OCI-LY3 (cell line): ENCODE measurements at regions not wholly inside any gene's neighbourhood (a gene's known extent, or its start where the extent isn't known, plus 50 kb on each side); places are given as distances from the start of the nearest gene placed in this dataset.

Source experiments
- H2AFZ ChIP-seq: fragments of 200-600, 300-600 bp; shearing (Covaris generic); 2 replicates; pipeline ENCODE4 v1.6.0; 2014; ENCODE audit warnings: antibody characterized with exemption, low read depth, low read length
- H3K27ac ChIP-seq: fragments of 200-600, 300-600 bp; sonication (generic); 2 replicates; pipeline ENCODE4 v1.5.1; 2014; ENCODE audit warnings: mild to moderate bottlenecking, low read length, moderate library complexity, mixed read lengths
- H3K27me3 ChIP-seq: fragments of 200-600, 300-600 bp; sonication (generic); 2 replicates; pipeline ENCODE4 v1.6.1; 2014; ENCODE audit warnings: low read depth, low read length, mixed read lengths
- H3K36me3 ChIP-seq: fragments of 200-600, 300-600 bp; sonication (generic); replicated peaks from 2 replicates; pipeline ENCODE3; 2014; ENCODE audit warnings: low read depth, low read length, mixed read lengths
- H3K4me1 ChIP-seq: fragments of 300-600, 200-600 bp; sonication (generic); 2 replicates; pipeline ENCODE4 v1.6.1; 2014; ENCODE audit warnings: low read length, mixed read lengths
- H3K4me2 ChIP-seq: fragments of 200-600, 300-600 bp; sonication (generic); 2 replicates; pipeline ENCODE4 v1.6.1; 2014; ENCODE audit warnings: low read length, mixed read lengths
- H3K4me3 ChIP-seq: fragments of 300-600, 200-600 bp; sonication (generic); 2 replicates; pipeline ENCODE4 v1.5.1; 2014; ENCODE audit warnings: antibody characterized with exemption, mild to moderate bottlenecking, low read length, moderate library complexity
- H3K79me2 ChIP-seq: fragments of 300-600, 200-600 bp; shearing (Covaris generic); 2 replicates; pipeline ENCODE4 v1.6.1; 2014; ENCODE audit warnings: mild to moderate bottlenecking, low read length, mixed read lengths
- H3K9ac ChIP-seq: fragments of 300-600, 200-600 bp; shearing (Covaris generic); 2 replicates; pipeline ENCODE4 v1.6.0; 2014; ENCODE audit warnings: mild to moderate bottlenecking, low read length, moderate library complexity
- H3K9me3 ChIP-seq: fragments of 200-600, 300-600 bp; shearing (Covaris generic); 2 replicates; pipeline ENCODE4 v1.6.1; 2014; ENCODE audit warnings: low read length, mixed read lengths; ENCODE audit not compliant: insufficient read depth
- H4K20me1 ChIP-seq: fragments of 200-600, 300-600 bp; sonication (generic); 2 replicates; pipeline ENCODE4 v1.6.1; 2016; ENCODE audit warnings: low read length, mixed read lengths; ENCODE audit not compliant: insufficient read depth
- CTCF ChIP-seq: fragments of 200-600, 300-600 bp; sonication (generic); IDR thresholded peaks from 2 replicates; pipeline ENCODE4 v1.5.1; 2014; ENCODE audit warnings: antibody characterized with exemption, low read length, low read depth
- EZH2phosphoT487 ChIP-seq: fragments of 200-600 bp; shearing (Covaris generic); IDR thresholded peaks from 2 replicates; pipeline ENCODE4 v1.6.1; 2018; ENCODE audit warnings: antibody characterized with exemption, mixed run types, low read depth

GRCh38 chr6:148287623-148288333, 54.9 kb upstream of the SASH1 start:
- Histone ChIP-seq H3K4me1 (no peaks in the 10 kb centered on the region), H3K27ac (no peak overlapping the region), H3K9ac (no peak overlapping the region), H4K20me1 (no peaks in the 10 kb centered on the region), H2AFZ (no peak overlapping the region), H3K27me3 (peaks cover 3% of the 10 kb centered on the region; the same call in 1 of the 2 replicates), H3K4me3 (no peak overlapping the region), H3K4me2 (no peak overlapping the region), H3K36me3 (no peaks in the 10 kb centered on the region), H3K9me3 (no peaks in the 10 kb centered on the region), H3K79me2 (no peaks in the 10 kb centered on the region)
- TF ChIP-seq CTCF (no peak), EZH2phosphoT487 (no peak)

GRCh38 chr6:148288541-148288940, 54.1 kb upstream of the SASH1 start:
- Histone ChIP-seq H3K4me2 (no peak overlapping the region), H3K4me1 (no peaks in the 10 kb centered on the region), H3K27ac (no peak overlapping the region), H2AFZ (no peak overlapping the region), H3K36me3 (no peaks in the 10 kb centered on the region), H3K9me3 (no peaks in the 10 kb centered on the region), H3K9ac (no peak overlapping the region), H4K20me1 (no peaks in the 10 kb centered on the region), H3K27me3 (peaks cover 3% of the 10 kb centered on the region; the same call in 1 of the 2 replicates), H3K79me2 (no peaks in the 10 kb centered on the region), H3K4me3 (no peak overlapping the region)
- no peak for TF ChIP-seq EZH2phosphoT487

DNA sequence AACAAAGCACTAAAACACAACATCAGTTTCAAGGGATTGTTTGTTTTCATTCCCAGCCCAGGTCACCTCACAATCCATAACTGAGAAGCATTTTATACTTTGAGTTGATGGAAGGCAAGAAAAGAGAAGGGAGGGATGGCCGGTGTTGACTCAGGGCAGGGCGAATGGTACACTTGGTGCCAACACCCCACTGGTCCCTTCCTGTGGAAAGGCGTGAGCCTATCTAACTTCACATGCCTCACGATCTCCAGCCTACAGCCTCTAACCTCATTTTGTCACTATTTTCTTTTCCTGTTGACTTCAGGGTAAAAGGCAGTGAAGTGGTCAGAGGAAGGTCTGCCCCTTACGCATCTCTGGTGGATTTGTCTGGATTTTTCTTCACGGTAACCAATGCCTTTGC, 53.5 kb upstream of the SASH1 start:
- Histone ChIP-seq H3K36me3 (no peaks in the 10 kb centered on the region), H3K9ac (no peak overlapping the region), H3K79me2 (no peaks in the 10 kb centered on the region), H3K4me3 (no peak overlapping the region), H4K20me1 (no peaks in the 10 kb centered on the region), H2AFZ (no peak overlapping the region), H3K27ac (no peak overlapping the region), H3K4me2 (no peak overlapping the region), H3K9me3 (no peaks in the 10 kb centered on the region), H3K4me1 (no peaks in the 10 kb centered on the region), H3K27me3 (peaks cover 3% of the 10 kb centered on the region; the same call in 1 of the 2 replicates)
- TF ChIP-seq CTCF = no peak
- no peak for TF ChIP-seq EZH2phosphoT487

DNA sequence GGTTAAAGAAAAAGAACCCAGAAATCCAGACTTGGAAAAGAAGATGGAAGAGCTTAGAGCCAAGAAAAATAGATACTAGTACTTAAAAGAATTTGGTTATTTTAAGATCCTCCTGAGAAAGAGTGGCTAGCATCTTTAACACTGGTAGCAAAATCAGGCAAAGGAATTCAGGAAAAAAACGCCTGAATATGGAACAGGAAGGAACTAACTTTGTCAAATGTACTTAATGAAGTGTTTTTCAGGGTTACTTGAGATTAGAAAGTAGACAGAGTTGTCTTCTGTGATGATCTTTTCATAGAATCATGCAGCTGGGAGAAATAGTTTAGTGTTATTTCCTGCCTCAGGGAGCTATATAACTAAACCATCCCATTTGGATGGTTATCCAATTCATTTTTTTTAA, 50.8 kb upstream of the SASH1 start:
- Histone ChIP-seq H3K4me2 (no peak overlapping the region), H3K27ac (no peak overlapping the region), H3K9ac (no peak overlapping the region), H3K4me1 (no peaks in the 10 kb centered on the region), H4K20me1 (no peaks in the 10 kb centered on the region), H3K79me2 (no peaks in the 10 kb centered on the region), H3K27me3 (peaks cover 3% of the 10 kb centered on the region; the same call in 1 of the 2 replicates), H3K36me3 (no peaks in the 10 kb centered on the region), H2AFZ (no peak overlapping the region), H3K9me3 (no peaks in the 10 kb centered on the region), H3K4me3 (no peak overlapping the region)
- no peak for TF ChIP-seq CTCF
- no peak for TF ChIP-seq EZH2phosphoT487
